Neutrophil (primary cell): ENCODE measurements at regions not wholly inside any gene's neighbourhood (a gene's known extent, or its start where the extent isn't known, plus 50 kb on each side); places are given as distances from the start of the nearest gene placed in this dataset.
"Not testable (repeated sequence)": the region's sequence is repeated elsewhere in the genome, so short reads cannot be mapped to it uniquely, and the experiment has no call there.

Experiments used
- H3K27ac ChIP-seq: fragments of 200-600 bp; sonication (generic); 2 replicates; pipeline ENCODE4 v1.5.1; 2016; ENCODE audit warnings: mild to moderate bottlenecking, moderate library complexity
- H3K27me3 ChIP-seq: fragments of 200-600 bp; sonication (generic); 2 replicates; pipeline ENCODE4 v1.6.0; 2016; ENCODE audit warnings: mild to moderate bottlenecking
- H3K36me3 ChIP-seq: fragments of 200-600 bp; sonication (generic); 2 replicates; pipeline ENCODE4 v1.5.1; 2017
- H3K4me1 ChIP-seq, 2 experiments: fragments of 200-600 bp in 1 of 2; sonication (generic) in 1 of 2; 1 replicate in 1 of 2; 2 replicates in 1 of 2; pipeline versions ENCODE4 v1.5.1 to v1.6.1; 2013 to 2016; ENCODE audit warnings: low read depth in 1 of 2, low read length in 1 of 2, mild to moderate bottlenecking in 1 of 2, moderate library complexity in 1 of 2; ENCODE audit not compliant: control insufficient read depth in 1 of 2, insufficient read depth in 1 of 2
- H3K4me3 ChIP-seq, 2 experiments: fragments of 200-600 bp in 1 of 2; sonication (generic) in 1 of 2; 1 replicate in 1 of 2; 2 replicates in 1 of 2; pipeline ENCODE4 v1.5.1; 2013 to 2016; ENCODE audit warnings: low read depth in 1 of 2, low read length in 1 of 2, mild to moderate bottlenecking in 1 of 2, moderate library complexity in 1 of 2
- H3K9me3 ChIP-seq: fragments of 200-600 bp; sonication (generic); 2 replicates; pipeline ENCODE4 v1.5.1; 2016
- CTCF ChIP-seq: fragments of 200-600 bp; sonication (generic); IDR thresholded peaks from 2 replicates; pipeline ENCODE4 v1.5.1; 2016; ENCODE audit warnings: antibody characterized with exemption

- TF ChIP-seq CTCF, result no peak
- Histone ChIP-seq H3K36me3 (no peaks in the 10 kb centered on the region), H3K9me3 (no peaks in the 10 kb centered on the region), H3K27ac (no peak overlapping the region), H3K27me3 (no peaks in the 10 kb centered on the region), H3K4me3 (no peak overlapping the region), H3K4me1 (no peaks in the 10 kb centered on the region)
These were observed 1067.0 kb downstream of the PCDH17 start for GRCh38 chr13:58698531-58698930.

- no peak overlapping the region for H3K4me3 ChIP-seq
- no peaks in the 10 kb centered on the region for H3K27me3 ChIP-seq
- H3K9me3 ChIP-seq, result no peaks in the 10 kb centered on the region
- H3K27ac ChIP-seq, result no peak overlapping the region
- no peaks in the 10 kb centered on the region for H3K4me1 ChIP-seq
- no peaks in the 10 kb centered on the region for H3K36me3 ChIP-seq
- no peak for TF ChIP-seq CTCF
These were observed 1073.4 kb downstream of the PCDH17 start for GRCh38 chr13:58704953-58705352.

- no peak overlapping the region for H3K4me3 ChIP-seq
These were observed 1074.9 kb downstream of the PCDH17 start for GRCh38 chr13:58706421-58706820.

GRCh38 chr13:58712191-58712590 lies 1080.6 kb downstream of the PCDH17 start:
- H3K9me3 ChIP-seq, result no peaks in the 10 kb centered on the region
- no peaks in the 10 kb centered on the region for H3K36me3 ChIP-seq
- no peak overlapping the region for H3K27ac ChIP-seq
- no peak overlapping the region for H3K4me3 ChIP-seq
- no peaks in the 10 kb centered on the region for H3K4me1 ChIP-seq
- no peak for TF ChIP-seq CTCF
- no peaks in the 10 kb centered on the region for H3K27me3 ChIP-seq

More at GRCh38 chr13:58706421-58706820, 1074.9 kb downstream of the PCDH17 start:
- no peaks in the 10 kb centered on the region for H3K4me1 ChIP-seq
- H3K27ac ChIP-seq, result no peak overlapping the region
- H3K27me3 ChIP-seq, result no peaks in the 10 kb centered on the region
- no peaks in the 10 kb centered on the region for H3K36me3 ChIP-seq
- no peak for TF ChIP-seq CTCF
- no peaks in the 10 kb centered on the region for H3K9me3 ChIP-seq

GRCh38 chr13:58714016-58714415 lies 1082.5 kb downstream of the PCDH17 start:
- H3K27ac ChIP-seq, H3K4me3 ChIP-seq, H3K36me3 ChIP-seq, H3K4me1 ChIP-seq, H3K9me3 ChIP-seq, H3K27me3 ChIP-seq: not testable (repeated sequence)

- Histone ChIP-seq H3K36me3 (no peaks in the 10 kb centered on the region), H3K27me3 (no peaks in the 10 kb centered on the region), H3K4me1 (no peaks in the 10 kb centered on the region), H3K9me3 (no peaks in the 10 kb centered on the region), H3K4me3 (no peak overlapping the region), H3K27ac (no peak overlapping the region)
- TF ChIP-seq CTCF, result no peak
These were observed 1089.7 kb downstream of the PCDH17 start for GRCh38 chr13:58721273-58721672.
